Vagina (tissue), 2 donors: ENCODE measurements at regions not wholly inside any gene's neighbourhood (a gene's known extent, or its start where the extent isn't known, plus 50 kb on each side); places are given as distances from the start of the nearest gene placed in this dataset.

Experiments used
- POLR2A ChIP-seq, 2 donors: fragments of 450-650 bp; IDR thresholded peaks; one replicate each; pipeline ENCODE4 v1.6.1; 2017; ENCODE audit warnings: antibody characterized with exemption in 2 of 2, mild to moderate bottlenecking in 2 of 2, moderate library complexity in 2 of 2
- POLR2AphosphoS5 ChIP-seq, 2 donors: sonication (generic); formaldehyde crosslinking; IDR thresholded peaks; one replicate each; pipeline ENCODE4 v1.9.0; 2017; ENCODE audit warnings: antibody characterized with exemption in 2 of 2, mild to moderate bottlenecking in 2 of 2, low read depth in 1 of 2; ENCODE audit not compliant: insufficient read depth in 1 of 2
- TF ChIP-seq, protein P1 (sequence below), 3 experiments: fragments of 450-650 bp in 2 of 3; fragments of 200-600 bp in 1 of 3; sonication (generic) in 1 of 3; IDR thresholded peaks; one replicate each; pipeline ENCODE4 v1.5.1; 2017 to 2019; ENCODE audit warnings: antibody characterized with exemption in 3 of 3, mild to moderate bottlenecking in 2 of 3, moderate library complexity in 2 of 3

GRCh38 chr20:58017970-58018530 is 210.4 kb downstream of the ANKRD60 start:
- TF ChIP-seq POLR2AphosphoS5 (IDR thresholded peaks at IDR 0.05; ENCODE audit: insufficient read depth in 1 of 2, low read depth in 1 of 2) = no peak
- TF ChIP-seq, protein P1, sequence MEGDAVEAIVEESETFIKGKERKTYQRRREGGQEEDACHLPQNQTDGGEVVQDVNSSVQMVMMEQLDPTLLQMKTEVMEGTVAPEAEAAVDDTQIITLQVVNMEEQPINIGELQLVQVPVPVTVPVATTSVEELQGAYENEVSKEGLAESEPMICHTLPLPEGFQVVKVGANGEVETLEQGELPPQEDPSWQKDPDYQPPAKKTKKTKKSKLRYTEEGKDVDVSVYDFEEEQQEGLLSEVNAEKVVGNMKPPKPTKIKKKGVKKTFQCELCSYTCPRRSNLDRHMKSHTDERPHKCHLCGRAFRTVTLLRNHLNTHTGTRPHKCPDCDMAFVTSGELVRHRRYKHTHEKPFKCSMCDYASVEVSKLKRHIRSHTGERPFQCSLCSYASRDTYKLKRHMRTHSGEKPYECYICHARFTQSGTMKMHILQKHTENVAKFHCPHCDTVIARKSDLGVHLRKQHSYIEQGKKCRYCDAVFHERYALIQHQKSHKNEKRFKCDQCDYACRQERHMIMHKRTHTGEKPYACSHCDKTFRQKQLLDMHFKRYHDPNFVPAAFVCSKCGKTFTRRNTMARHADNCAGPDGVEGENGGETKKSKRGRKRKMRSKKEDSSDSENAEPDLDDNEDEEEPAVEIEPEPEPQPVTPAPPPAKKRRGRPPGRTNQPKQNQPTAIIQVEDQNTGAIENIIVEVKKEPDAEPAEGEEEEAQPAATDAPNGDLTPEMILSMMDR (IDR thresholded peaks at IDR 0.05) = no peak
- no peak for TF ChIP-seq POLR2A (IDR thresholded peaks at IDR 0.05)
